GM12891 (cell line): ENCODE measurements at regions not wholly inside any gene's neighbourhood (a gene's known extent, or its start where the extent isn't known, plus 50 kb on each side); places are given as distances from the start of the nearest gene placed in this dataset.

Source experiments
- POLR2A ChIP-seq: IDR thresholded peaks from 2 replicates; pipeline ENCODE4 v1.6.1; 2011; ENCODE audit warnings: low read depth, low read length, control low read depth
- POLR2AphosphoS5 ChIP-seq: IDR thresholded peaks from 2 replicates; pipeline ENCODE4 v1.6.1; 2011; ENCODE audit warnings: low read depth, low read length, control low read depth
- POU2F2 ChIP-seq: IDR thresholded peaks from 2 replicates; pipeline ENCODE4 v1.6.1; 2011; ENCODE audit warnings: low read depth, mild to moderate bottlenecking, control low read depth, low read length, moderate library complexity
- SPI1 ChIP-seq: IDR thresholded peaks from 2 replicates; pipeline ENCODE4 v1.6.1; 2011; ENCODE audit warnings: low read depth, low read length, control low read depth
- TAF1 ChIP-seq: IDR thresholded peaks from 2 replicates; pipeline ENCODE4 v1.6.1; 2011; ENCODE audit warnings: low read depth, low read length, control low read depth

GRCh38 chr6:74646461-74646860 lies 559.4 kb downstream of the COL12A1 start:
- TF ChIP-seq POLR2A = no peak
- TF ChIP-seq POLR2AphosphoS5 = no peak
- no peak for TF ChIP-seq SPI1
- no peak for TF ChIP-seq TAF1
- TF ChIP-seq POU2F2 = no peak
